ENCODE measurements at regions not wholly inside any gene's neighbourhood (a gene's known extent, or its start where the extent isn't known, plus 50 kb on each side); places are given as distances from the start of the nearest gene placed in this dataset.

DNA sequence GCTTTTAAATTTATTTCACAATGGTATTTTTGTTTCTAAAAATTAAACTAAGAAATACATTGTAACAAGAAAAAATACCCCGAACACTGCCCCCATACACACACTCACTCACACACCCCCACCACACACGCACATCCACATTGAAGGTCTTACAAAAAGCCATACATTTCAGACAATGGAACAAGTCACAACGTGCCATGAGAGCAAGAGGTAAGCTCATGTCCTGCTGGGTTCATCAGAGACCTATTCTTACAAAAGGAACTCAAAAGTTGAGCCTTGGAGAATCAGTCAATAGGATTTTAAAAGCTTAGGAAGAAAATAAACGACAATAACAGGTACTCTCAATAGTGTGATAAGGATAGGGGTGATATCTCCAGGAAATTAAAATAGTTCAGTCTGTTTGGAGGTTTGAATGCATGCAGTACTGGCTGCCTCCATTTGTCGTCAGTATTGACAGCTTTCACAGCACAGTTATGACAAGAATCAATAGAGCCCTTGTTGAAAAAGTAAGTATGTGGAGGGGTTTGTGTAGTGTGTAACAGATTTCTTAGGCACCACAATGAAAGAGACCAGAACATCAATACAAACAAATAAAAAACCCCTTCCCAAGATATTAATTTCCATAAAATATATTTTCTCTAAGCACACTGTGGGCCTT lies 1826.2 kb upstream of the CDH6 start:
- no peak for TF ChIP-seq CTCF (IDR thresholded peaks at IDR 0.05; ENCODE audit: control insufficient read depth, insufficient read depth, low read depth, low read length, missing control alignments)
- no peak overlapping the region for H3K4me3 ChIP-seq (ENCODE audit: control insufficient read depth, low read depth, low read length)
- DNase-seq (ENCODE audit: low read depth), result no peak

- H3K4me3 ChIP-seq (ENCODE audit: control insufficient read depth, low read depth, low read length), result no peak overlapping the region
- no peak for TF ChIP-seq CTCF (IDR thresholded peaks at IDR 0.05; ENCODE audit: control insufficient read depth, insufficient read depth, low read depth, low read length, missing control alignments)
- DNase-seq (ENCODE audit: low read depth), result no peak
Measured at GRCh38 chr5:29351170-29351569, 1842.3 kb upstream of the CDH6 start.

- no peak for DNase-seq (ENCODE audit: low read depth)
- H3K4me3 ChIP-seq (ENCODE audit: control insufficient read depth, low read depth, low read length), result no peak overlapping the region
- TF ChIP-seq CTCF (IDR thresholded peaks at IDR 0.05; ENCODE audit: control insufficient read depth, insufficient read depth, low read depth, low read length, missing control alignments), result no peak
Measured at GRCh38 chr5:29337030-29337429, 1856.5 kb upstream of the CDH6 start.

DNA sequence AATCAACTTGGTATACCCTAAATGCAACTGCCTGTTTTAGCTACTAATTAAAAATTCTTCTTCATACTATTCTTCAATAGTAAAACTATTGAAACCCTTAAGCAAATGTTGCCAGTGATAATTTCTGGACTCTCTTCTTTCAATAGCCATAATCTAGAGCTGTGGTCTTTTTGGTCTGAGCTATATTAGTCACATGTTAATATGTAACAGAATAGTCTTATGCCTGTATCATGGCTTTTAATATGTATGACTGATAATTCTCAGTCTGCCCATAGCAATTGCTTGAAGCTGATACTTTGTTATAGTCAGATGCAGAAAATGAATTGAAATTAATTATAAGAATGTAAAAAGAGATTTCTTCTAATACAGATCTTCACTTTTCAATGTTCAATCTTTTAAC lies 1871.9 kb upstream of the CDH6 start:
- no peak for DNase-seq (ENCODE audit: low read depth)
- TF ChIP-seq CTCF (IDR thresholded peaks at IDR 0.05; ENCODE audit: control insufficient read depth, insufficient read depth, low read depth, low read length, missing control alignments), result no peak
- H3K4me3 ChIP-seq (ENCODE audit: control insufficient read depth, low read depth, low read length), result no peak overlapping the region

GRCh38 chr5:29309359-29309758 lies 1884.1 kb upstream of the CDH6 start:
- no peak for DNase-seq (ENCODE audit: low read depth)
- H3K4me3 ChIP-seq (ENCODE audit: control insufficient read depth, low read depth, low read length), result no peak overlapping the region
- no peak for TF ChIP-seq CTCF (IDR thresholded peaks at IDR 0.05; ENCODE audit: control insufficient read depth, insufficient read depth, low read depth, low read length, missing control alignments)

GRCh38 chr5:29307478-29307877 lies 1886.0 kb upstream of the CDH6 start:
- H3K4me3 ChIP-seq (ENCODE audit: control insufficient read depth, low read depth, low read length), result no peak overlapping the region
- DNase-seq (ENCODE audit: low read depth), result no peak
- TF ChIP-seq CTCF (IDR thresholded peaks at IDR 0.05; ENCODE audit: control insufficient read depth, insufficient read depth, low read depth, low read length, missing control alignments), result no peak

GRCh38 chr5:29304545-29304944 lies 1888.9 kb upstream of the CDH6 start:
- H3K4me3 ChIP-seq (ENCODE audit: control insufficient read depth, low read depth, low read length), result no peak overlapping the region
- no peak for DNase-seq (ENCODE audit: low read depth)
- no peak for TF ChIP-seq CTCF (IDR thresholded peaks at IDR 0.05; ENCODE audit: control insufficient read depth, insufficient read depth, low read depth, low read length, missing control alignments)

Data from AG09309 (cell line).